Liver (tissue), 8 donors: ENCODE measurements at regions not wholly inside any gene's neighbourhood (a gene's known extent, or its start where the extent isn't known, plus 50 kb on each side); places are given as distances from the start of the nearest gene placed in this dataset.

Experiments used
- DNase-seq: peaks from one replicate; pipeline ENCODE4 v3.0.0-alpha.2; 2017; ENCODE audit warnings: low spot score
- H3K27ac ChIP-seq, 2 donors: one replicate each; pipeline ENCODE4 v1.7.0; 2013; ENCODE audit warnings: inconsistent platforms in 2 of 2, low read length in 2 of 2, control low read depth in 1 of 2, low read depth in 1 of 2, mild to moderate bottlenecking in 1 of 2
- H3K27me3 ChIP-seq, 4 donors: one replicate each; pipeline versions ENCODE4 v1.6.1 to v1.7.0; 2013; ENCODE audit warnings: low read length in 3 of 4, inconsistent platforms in 1 of 4, mild to moderate bottlenecking in 1 of 4, moderate library complexity in 1 of 4; ENCODE audit not compliant: control insufficient read depth in 4 of 4, insufficient read depth in 4 of 4
- H3K36me3 ChIP-seq, 4 donors: one replicate each; pipeline versions ENCODE4 v1.6.1 to v1.7.0; 2013; ENCODE audit warnings: low read length in 3 of 4, mild to moderate bottlenecking in 3 of 4, low read depth in 1 of 4, moderate library complexity in 1 of 4; ENCODE audit not compliant: control insufficient read depth in 4 of 4, insufficient read depth in 3 of 4
- H3K4me1 ChIP-seq, 4 donors: one replicate each; pipeline versions ENCODE4 v1.6.1 to v1.7.0; 2013; ENCODE audit warnings: low read length in 3 of 4, mild to moderate bottlenecking in 3 of 4, moderate library complexity in 1 of 4; ENCODE audit not compliant: control insufficient read depth in 4 of 4, insufficient read depth in 4 of 4
- H3K4me3 ChIP-seq, 3 donors: one replicate each; pipeline versions ENCODE4 v1.6.1 to v1.7.0; 2013; ENCODE audit warnings: low read length in 3 of 3, control low read depth in 1 of 3, low read depth in 1 of 3, mild to moderate bottlenecking in 1 of 3
- H3K9ac ChIP-seq, 2 donors: one replicate each; pipeline ENCODE4 v1.7.0; 2013; ENCODE audit warnings: low read length in 2 of 2, mild to moderate bottlenecking in 2 of 2, moderate library complexity in 2 of 2, control low read depth in 1 of 2, low read depth in 1 of 2
- H3K9me3 ChIP-seq, 4 donors: one replicate each; pipeline versions ENCODE4 v1.6.1 to v1.7.0; 2013; ENCODE audit warnings: low read length in 3 of 4; ENCODE audit not compliant: control insufficient read depth in 4 of 4
- EGR1 ChIP-seq, 2 donors: IDR thresholded peaks; 2 replicates each; pipeline ENCODE4 v1.6.1; 2016 to 2018; ENCODE audit warnings: antibody characterized with exemption in 2 of 2, low read depth in 2 of 2
- FOXA1 ChIP-seq: IDR thresholded peaks from 2 replicates; pipeline ENCODE4 v1.6.1; 2016; ENCODE audit warnings: antibody characterized with exemption
- FOXA2 ChIP-seq: IDR thresholded peaks from 2 replicates; pipeline ENCODE4 v1.6.1; 2016; ENCODE audit warnings: antibody characterized with exemption
- HNF4A ChIP-seq, 2 donors: conservative IDR thresholded peaks; 2 replicates each; pipeline ENCODE4 v1.6.1; 2016; ENCODE audit warnings: antibody characterized with exemption in 2 of 2, mild to moderate bottlenecking in 2 of 2
- HNF4G ChIP-seq: IDR thresholded peaks from 2 replicates; pipeline ENCODE4 v1.6.1; 2016; ENCODE audit warnings: antibody characterized with exemption
- JUND ChIP-seq, 2 donors: IDR thresholded peaks; 2 replicates each; pipeline ENCODE4 v1.6.1; 2016; ENCODE audit warnings: antibody characterized with exemption in 2 of 2
- NR2F2 ChIP-seq: IDR thresholded peaks from 2 replicates; pipeline ENCODE4 v1.6.1; 2016; ENCODE audit warnings: antibody characterized with exemption
- RAD21 ChIP-seq, 2 donors: IDR thresholded peaks; 2 replicates each; pipeline ENCODE4 v1.6.1; 2016; ENCODE audit warnings: antibody characterized with exemption in 2 of 2, mild to moderate bottlenecking in 2 of 2
- RXRA ChIP-seq, 2 donors: IDR thresholded peaks; 2 replicates each; pipeline ENCODE4 v1.6.1; 2017 to 2018; ENCODE audit warnings: antibody characterized with exemption in 2 of 2, mild to moderate bottlenecking in 1 of 2
- SP1 ChIP-seq: IDR thresholded peaks from 2 replicates; pipeline ENCODE4 v1.6.1; 2018; ENCODE audit warnings: antibody characterized with exemption, mild to moderate bottlenecking
- TAF1 ChIP-seq: conservative IDR thresholded peaks from 2 replicates; pipeline ENCODE4 v1.6.1; 2016; ENCODE audit warnings: antibody characterized with exemption, mild to moderate bottlenecking
- YY1 ChIP-seq: IDR thresholded peaks from 2 replicates; pipeline ENCODE4 v1.6.1; 2016; ENCODE audit warnings: antibody characterized with exemption, mild to moderate bottlenecking
- WGBS: extraction: QIAGEN DNeasy Blood & Tissue Kit; methylation state at CpG from one replicate; pipeline ENCODE4 v1.1.7; 2013; 5-methylcytosine and 5-hydroxymethylcytosine counted together
- TF ChIP-seq, protein P1 (sequence below): IDR thresholded peaks from 2 replicates; pipeline ENCODE4 v1.6.1; 2016; ENCODE audit warnings: antibody characterized with exemption
- TF ChIP-seq, protein P2 (sequence below): IDR thresholded peaks from 2 replicates; pipeline ENCODE4 v1.6.1; 2016; ENCODE audit warnings: antibody characterized with exemption
- TF ChIP-seq, protein P3 (sequence below): fragments of 150-350 bp; IDR thresholded peaks from 2 replicates; pipeline ENCODE4 v1.5.1; 2017; ENCODE audit warnings: improper control_type of control experiment, low read depth, low read length; ENCODE audit not compliant: missing input control
- TF ChIP-seq, protein P4 (sequence below): IDR thresholded peaks from 2 replicates; pipeline ENCODE4 v1.6.1; 2016; ENCODE audit warnings: antibody characterized with exemption, mild to moderate bottlenecking
- TF ChIP-seq, protein P5 (sequence below): IDR thresholded peaks from 2 replicates; pipeline ENCODE4 v1.6.1; 2016; ENCODE audit warnings: antibody characterized with exemption
- donor health status: healthy.
- donor health status: healthy.
- donor health status: healthy.
- donor health status: healthy.
- donor health status: healthy.

DNA sequence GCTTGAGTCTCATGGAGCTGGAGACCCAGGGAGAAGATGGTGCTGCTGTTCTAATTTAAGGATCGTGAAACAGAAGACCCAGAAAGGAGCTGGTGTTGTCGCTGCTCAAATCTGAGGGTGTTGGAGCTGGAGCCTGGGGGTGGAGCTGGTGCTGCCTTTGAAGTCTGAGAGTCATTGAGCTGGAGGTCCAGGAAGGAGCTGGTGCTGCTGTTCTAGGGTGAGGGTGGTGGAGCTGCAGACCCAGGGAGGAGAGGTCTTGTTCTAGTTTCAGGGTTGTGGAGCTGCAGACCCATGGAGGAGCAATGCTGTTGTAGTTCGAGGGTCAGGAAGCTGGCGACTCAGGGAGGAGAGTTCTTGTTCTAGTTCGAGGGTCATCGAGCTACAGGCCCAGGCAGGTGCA, 84.1 kb upstream of the ZNF479 start:
- no peak for TF ChIP-seq SP1
- TF ChIP-seq RXRA (IDR thresholded peaks at IDR 0.05) = no peak
- no peak for TF ChIP-seq FOXA2
- Histone ChIP-seq H3K9ac (no peak overlapping the region), H3K27ac (no peak overlapping the region), H3K9me3 (peaks cover 2 to 18% (median 10%) of the 10 kb centered on the region in 4 donors), H3K4me3 (no peak overlapping the region), H3K4me1 (no peaks in the 10 kb centered on the region), H3K36me3 (no peaks in the 10 kb centered on the region), H3K27me3 (no peaks in the 10 kb centered on the region)
- WGBS = 61% methylated on average over 6 of the region's 6 CpGs
- DNase-seq = no peak

DNA sequence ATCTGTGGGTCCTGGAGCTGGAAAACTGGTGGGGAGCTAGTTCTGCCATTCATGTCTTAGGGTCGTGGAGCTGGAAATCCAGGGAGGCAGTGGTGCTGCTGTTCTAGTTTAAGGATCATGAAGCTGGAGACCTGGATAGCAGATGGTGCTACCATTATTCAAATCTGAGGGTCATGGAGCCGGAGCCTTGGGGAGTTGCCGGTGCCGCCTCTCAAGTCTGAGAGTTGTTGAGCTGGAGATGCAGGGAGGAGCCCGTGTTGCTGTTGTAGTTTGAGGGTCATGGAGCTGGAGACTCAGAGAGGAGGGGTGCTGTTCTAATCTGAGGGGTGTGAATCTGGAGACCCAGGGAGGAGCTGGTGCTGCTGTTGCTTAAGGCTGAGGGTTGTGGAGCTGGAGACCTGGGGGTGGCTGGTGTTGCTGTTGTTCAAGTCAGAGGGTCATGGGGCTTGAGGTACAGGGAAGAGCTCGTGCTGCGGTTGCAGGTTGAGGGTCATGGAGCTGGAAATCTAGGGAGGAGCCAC, 86.0 kb upstream of the ZNF479 start:
- no peak for TF ChIP-seq JUND (IDR thresholded peaks at IDR 0.05)
- TF ChIP-seq YY1 = no peak
- no peak for TF ChIP-seq NR2F2
- TF ChIP-seq, protein P1, sequence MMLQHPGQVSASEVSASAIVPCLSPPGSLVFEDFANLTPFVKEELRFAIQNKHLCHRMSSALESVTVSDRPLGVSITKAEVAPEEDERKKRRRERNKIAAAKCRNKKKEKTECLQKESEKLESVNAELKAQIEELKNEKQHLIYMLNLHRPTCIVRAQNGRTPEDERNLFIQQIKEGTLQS = no peak
- TF ChIP-seq, protein P2, sequence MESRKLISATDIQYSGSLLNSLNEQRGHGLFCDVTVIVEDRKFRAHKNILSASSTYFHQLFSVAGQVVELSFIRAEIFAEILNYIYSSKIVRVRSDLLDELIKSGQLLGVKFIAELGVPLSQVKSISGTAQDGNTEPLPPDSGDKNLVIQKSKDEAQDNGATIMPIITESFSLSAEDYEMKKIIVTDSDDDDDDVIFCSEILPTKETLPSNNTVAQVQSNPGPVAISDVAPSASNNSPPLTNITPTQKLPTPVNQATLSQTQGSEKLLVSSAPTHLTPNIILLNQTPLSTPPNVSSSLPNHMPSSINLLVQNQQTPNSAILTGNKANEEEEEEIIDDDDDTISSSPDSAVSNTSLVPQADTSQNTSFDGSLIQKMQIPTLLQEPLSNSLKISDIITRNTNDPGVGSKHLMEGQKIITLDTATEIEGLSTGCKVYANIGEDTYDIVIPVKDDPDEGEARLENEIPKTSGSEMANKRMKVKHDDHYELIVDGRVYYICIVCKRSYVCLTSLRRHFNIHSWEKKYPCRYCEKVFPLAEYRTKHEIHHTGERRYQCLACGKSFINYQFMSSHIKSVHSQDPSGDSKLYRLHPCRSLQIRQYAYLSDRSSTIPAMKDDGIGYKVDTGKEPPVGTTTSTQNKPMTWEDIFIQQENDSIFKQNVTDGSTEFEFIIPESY = no peak
- TF ChIP-seq RAD21 (IDR thresholded peaks at IDR 0.05) = no peak
- no peak for TF ChIP-seq TAF1
- TF ChIP-seq, protein P3, sequence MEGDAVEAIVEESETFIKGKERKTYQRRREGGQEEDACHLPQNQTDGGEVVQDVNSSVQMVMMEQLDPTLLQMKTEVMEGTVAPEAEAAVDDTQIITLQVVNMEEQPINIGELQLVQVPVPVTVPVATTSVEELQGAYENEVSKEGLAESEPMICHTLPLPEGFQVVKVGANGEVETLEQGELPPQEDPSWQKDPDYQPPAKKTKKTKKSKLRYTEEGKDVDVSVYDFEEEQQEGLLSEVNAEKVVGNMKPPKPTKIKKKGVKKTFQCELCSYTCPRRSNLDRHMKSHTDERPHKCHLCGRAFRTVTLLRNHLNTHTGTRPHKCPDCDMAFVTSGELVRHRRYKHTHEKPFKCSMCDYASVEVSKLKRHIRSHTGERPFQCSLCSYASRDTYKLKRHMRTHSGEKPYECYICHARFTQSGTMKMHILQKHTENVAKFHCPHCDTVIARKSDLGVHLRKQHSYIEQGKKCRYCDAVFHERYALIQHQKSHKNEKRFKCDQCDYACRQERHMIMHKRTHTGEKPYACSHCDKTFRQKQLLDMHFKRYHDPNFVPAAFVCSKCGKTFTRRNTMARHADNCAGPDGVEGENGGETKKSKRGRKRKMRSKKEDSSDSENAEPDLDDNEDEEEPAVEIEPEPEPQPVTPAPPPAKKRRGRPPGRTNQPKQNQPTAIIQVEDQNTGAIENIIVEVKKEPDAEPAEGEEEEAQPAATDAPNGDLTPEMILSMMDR = no peak
- no peak for TF ChIP-seq HNF4A (conservative IDR thresholded peaks at IDR 0.05)
- TF ChIP-seq, protein P4, sequence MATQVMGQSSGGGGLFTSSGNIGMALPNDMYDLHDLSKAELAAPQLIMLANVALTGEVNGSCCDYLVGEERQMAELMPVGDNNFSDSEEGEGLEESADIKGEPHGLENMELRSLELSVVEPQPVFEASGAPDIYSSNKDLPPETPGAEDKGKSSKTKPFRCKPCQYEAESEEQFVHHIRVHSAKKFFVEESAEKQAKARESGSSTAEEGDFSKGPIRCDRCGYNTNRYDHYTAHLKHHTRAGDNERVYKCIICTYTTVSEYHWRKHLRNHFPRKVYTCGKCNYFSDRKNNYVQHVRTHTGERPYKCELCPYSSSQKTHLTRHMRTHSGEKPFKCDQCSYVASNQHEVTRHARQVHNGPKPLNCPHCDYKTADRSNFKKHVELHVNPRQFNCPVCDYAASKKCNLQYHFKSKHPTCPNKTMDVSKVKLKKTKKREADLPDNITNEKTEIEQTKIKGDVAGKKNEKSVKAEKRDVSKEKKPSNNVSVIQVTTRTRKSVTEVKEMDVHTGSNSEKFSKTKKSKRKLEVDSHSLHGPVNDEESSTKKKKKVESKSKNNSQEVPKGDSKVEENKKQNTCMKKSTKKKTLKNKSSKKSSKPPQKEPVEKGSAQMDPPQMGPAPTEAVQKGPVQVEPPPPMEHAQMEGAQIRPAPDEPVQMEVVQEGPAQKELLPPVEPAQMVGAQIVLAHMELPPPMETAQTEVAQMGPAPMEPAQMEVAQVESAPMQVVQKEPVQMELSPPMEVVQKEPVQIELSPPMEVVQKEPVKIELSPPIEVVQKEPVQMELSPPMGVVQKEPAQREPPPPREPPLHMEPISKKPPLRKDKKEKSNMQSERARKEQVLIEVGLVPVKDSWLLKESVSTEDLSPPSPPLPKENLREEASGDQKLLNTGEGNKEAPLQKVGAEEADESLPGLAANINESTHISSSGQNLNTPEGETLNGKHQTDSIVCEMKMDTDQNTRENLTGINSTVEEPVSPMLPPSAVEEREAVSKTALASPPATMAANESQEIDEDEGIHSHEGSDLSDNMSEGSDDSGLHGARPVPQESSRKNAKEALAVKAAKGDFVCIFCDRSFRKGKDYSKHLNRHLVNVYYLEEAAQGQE = no peak
- TF ChIP-seq FOXA2 = no peak
- TF ChIP-seq RXRA (IDR thresholded peaks at IDR 0.05) = no peak
- TF ChIP-seq FOXA1 = no peak
- no peak for TF ChIP-seq EGR1 (IDR thresholded peaks at IDR 0.05; ENCODE audit: low read depth in 2 of 2)
- no peak for TF ChIP-seq HNF4G
- TF ChIP-seq, protein P5, sequence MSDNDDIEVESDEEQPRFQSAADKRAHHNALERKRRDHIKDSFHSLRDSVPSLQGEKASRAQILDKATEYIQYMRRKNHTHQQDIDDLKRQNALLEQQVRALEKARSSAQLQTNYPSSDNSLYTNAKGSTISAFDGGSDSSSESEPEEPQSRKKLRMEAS = no peak
- no peaks in the 10 kb centered on the region for H3K27me3 ChIP-seq
- no peak for DNase-seq
- no peaks in the 10 kb centered on the region for H3K36me3 ChIP-seq
- 76% methylated on average over 7 of the region's 7 CpGs for WGBS
- no peaks in the 10 kb centered on the region for H3K4me1 ChIP-seq
- H3K27ac ChIP-seq = no peak overlapping the region
- H3K4me3 ChIP-seq = no peak overlapping the region
- no peak overlapping the region for H3K9ac ChIP-seq
- peaks cover 2 to 32% (median 6%) of the 10 kb centered on the region in 4 donors for H3K9me3 ChIP-seq
